ENCODE measurements at regions not wholly inside any gene's neighbourhood (a gene's known extent, or its start where the extent isn't known, plus 50 kb on each side); places are given as distances from the start of the nearest gene placed in this dataset.

- TF ChIP-seq, protein P1, sequence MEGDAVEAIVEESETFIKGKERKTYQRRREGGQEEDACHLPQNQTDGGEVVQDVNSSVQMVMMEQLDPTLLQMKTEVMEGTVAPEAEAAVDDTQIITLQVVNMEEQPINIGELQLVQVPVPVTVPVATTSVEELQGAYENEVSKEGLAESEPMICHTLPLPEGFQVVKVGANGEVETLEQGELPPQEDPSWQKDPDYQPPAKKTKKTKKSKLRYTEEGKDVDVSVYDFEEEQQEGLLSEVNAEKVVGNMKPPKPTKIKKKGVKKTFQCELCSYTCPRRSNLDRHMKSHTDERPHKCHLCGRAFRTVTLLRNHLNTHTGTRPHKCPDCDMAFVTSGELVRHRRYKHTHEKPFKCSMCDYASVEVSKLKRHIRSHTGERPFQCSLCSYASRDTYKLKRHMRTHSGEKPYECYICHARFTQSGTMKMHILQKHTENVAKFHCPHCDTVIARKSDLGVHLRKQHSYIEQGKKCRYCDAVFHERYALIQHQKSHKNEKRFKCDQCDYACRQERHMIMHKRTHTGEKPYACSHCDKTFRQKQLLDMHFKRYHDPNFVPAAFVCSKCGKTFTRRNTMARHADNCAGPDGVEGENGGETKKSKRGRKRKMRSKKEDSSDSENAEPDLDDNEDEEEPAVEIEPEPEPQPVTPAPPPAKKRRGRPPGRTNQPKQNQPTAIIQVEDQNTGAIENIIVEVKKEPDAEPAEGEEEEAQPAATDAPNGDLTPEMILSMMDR (conservative IDR thresholded peaks at IDR 0.05; ENCODE audit: control insufficient read depth, insufficient read depth, low read depth, low read length), result no peak
- no peak for DNase-seq (ENCODE audit: low read depth)
- no peak overlapping the region for H3K4me3 ChIP-seq (ENCODE audit: control insufficient read depth, low read depth, low read length)
Observed at GRCh38 chr1:101613546-101613945, 376.7 kb downstream of the S1PR1 start.

GRCh38 chr1:101618900-101619299, 377.8 kb downstream of the OLFM3 start:
- H3K4me3 ChIP-seq (ENCODE audit: control insufficient read depth, low read depth, low read length), result no peak overlapping the region
- TF ChIP-seq, protein P1 (conservative IDR thresholded peaks at IDR 0.05; ENCODE audit: control insufficient read depth, insufficient read depth, low read depth, low read length), result no peak
- DNase-seq (ENCODE audit: low read depth), result no peak

DNA sequence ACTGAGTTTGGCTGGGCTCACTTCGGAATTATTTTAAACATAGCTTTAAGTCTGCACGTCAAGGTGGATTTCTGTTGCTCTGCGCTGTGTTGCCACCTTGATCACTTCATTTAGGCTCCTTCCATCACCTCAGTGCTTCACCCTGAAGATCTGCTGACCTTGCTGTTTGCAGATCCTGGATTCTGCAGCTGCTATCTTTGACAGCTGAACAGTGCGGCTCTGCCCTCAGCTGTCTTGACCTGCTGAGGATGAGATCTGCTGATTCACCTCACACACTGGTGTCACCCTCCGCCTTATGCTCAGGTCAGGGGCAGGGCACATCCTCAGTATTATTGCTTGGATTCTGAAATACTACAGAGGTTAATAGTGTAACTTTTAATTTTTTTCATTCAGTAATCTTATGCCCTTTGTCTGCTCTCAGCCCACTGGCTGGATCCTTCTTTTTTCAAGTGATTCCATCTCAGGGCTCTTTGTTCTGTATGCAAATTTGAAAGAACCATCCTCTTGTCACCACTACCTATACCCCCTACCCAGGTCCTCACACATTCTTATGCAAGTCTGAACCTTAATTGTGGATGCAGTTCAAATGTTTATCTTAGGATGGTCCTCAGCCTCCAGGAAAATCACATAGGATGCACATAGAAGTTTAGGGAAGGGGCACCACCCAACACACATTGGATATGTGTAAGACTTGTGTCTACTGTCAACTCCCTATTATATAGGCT, 364.0 kb downstream of the OLFM3 start:
- TF ChIP-seq, protein P1 (conservative IDR thresholded peaks at IDR 0.05; ENCODE audit: control insufficient read depth, insufficient read depth, low read depth, low read length), result no peak
- no peak overlapping the region for H3K4me3 ChIP-seq (ENCODE audit: control insufficient read depth, low read depth, low read length)
- DNase-seq (ENCODE audit: low read depth), result no peak

DNA sequence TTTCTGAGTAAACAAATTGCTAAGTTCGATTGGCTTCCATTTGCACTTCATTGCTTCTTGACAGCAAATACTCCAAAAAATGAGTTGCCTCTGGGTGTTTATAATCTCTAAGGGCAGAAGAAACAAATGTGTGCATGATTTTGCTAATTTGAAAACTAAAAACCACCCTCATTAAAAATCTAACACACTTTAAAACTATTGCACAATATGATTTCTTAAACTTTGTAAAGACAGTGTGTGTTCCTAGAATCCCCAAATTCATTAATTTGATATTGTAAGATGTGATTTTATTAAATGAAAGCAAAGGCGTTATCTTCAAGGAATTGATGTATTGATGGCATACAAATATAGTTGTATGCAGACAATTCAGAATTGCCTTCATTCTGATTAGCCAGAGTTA, 350.9 kb downstream of the OLFM3 start:
- no peak overlapping the region for H3K4me3 ChIP-seq (ENCODE audit: control insufficient read depth, low read depth, low read length)
- TF ChIP-seq, protein P1 (conservative IDR thresholded peaks at IDR 0.05; ENCODE audit: control insufficient read depth, insufficient read depth, low read depth, low read length), result no peak
- DNase-seq (ENCODE audit: low read depth), result no peak

DNA sequence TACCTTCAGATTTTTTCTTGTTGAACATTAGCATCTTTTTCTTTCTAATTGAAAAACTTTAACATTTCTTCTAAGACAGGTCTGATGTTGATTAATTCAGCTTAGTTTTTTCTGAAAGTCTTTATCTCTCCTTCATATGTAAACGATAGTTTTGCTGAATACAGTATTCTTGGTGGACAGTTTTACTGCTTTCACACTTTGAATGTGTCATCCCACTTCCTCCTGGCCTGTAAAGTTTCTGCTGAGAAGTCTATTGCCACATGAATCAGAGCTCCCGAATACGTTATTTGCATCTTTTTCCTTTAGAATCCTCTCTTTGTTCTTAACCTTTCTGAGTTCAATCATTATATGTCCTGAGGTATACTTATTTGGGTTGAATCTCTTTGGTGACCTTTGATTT, 344.2 kb downstream of the OLFM3 start:
- no peak overlapping the region for H3K4me3 ChIP-seq (ENCODE audit: control insufficient read depth, low read depth, low read length)
- TF ChIP-seq, protein P1 (conservative IDR thresholded peaks at IDR 0.05; ENCODE audit: control insufficient read depth, insufficient read depth, low read depth, low read length), result no peak
- DNase-seq (ENCODE audit: low read depth), result no peak

GRCh38 chr1:101653482-101653946, 343.2 kb downstream of the OLFM3 start:
- H3K4me3 ChIP-seq (ENCODE audit: control insufficient read depth, low read depth, low read length), result no peak overlapping the region
- peak; percentile 12 for DNase-seq (ENCODE audit: low read depth)
- TF ChIP-seq, protein P1 (conservative IDR thresholded peaks at IDR 0.05; ENCODE audit: control insufficient read depth, insufficient read depth, low read depth, low read length), result peak; percentile 31
